A673 (cell line): ENCODE measurements at regions not wholly inside any gene's neighbourhood (a gene's known extent, or its start where the extent isn't known, plus 50 kb on each side); places are given as distances from the start of the nearest gene placed in this dataset.

Experiments
- BruUV-seq: library from RNA; stranded (reverse); fragments of 400-500 nt; replicated peaks from 2 replicates; lab custom pipeline; 2021; lab: Mats Ljungman, UMichigan
- CTCF ChIA-PET: fragments of 300-600 bp; sonication (Branson Sonifier 250); formaldehyde crosslinking; loops from one replicate; lab custom pipeline; 2022; ENCODE audit warnings: antibody characterized with exemption; lab: Charles Lee
- POLR2A ChIA-PET: fragments of 300-600 bp; sonication (Branson Sonifier 250); formaldehyde crosslinking; loops from one replicate; lab custom pipeline; 2022; ENCODE audit warnings: antibody characterized with exemption; ENCODE audit not compliant: low non-redundant PET; lab: Charles Lee
- DNase-seq: peaks from one replicate; pipeline ENCODE4 v3.0.0-alpha.2; 2015; ENCODE audit warnings: low spot score
- H3K27ac ChIP-seq: fragments of 200-600 bp; sonication (generic); 2 replicates; pipeline ENCODE4 v1.5.1; 2016; ENCODE audit warnings: mixed run types, low read depth, mild to moderate bottlenecking, mixed read lengths, antibody characterized with exemption, low read length; ENCODE audit not compliant: poor library complexity, severe bottlenecking
- H3K27me3 ChIP-seq: fragments of 200-600 bp; sonication (generic); replicated peaks from 2 replicates; pipeline ENCODE4 v1.6.1; 2017; ENCODE audit warnings: mixed run types, low read depth, mild to moderate bottlenecking, mixed read lengths, antibody characterized with exemption, low read length; ENCODE audit not compliant: insufficient read depth, poor library complexity
- H3K36me3 ChIP-seq: fragments of 200-600 bp; sonication (generic); 2 replicates; pipeline ENCODE4 v1.6.1; 2016; ENCODE audit warnings: mixed run types, mild to moderate bottlenecking, mixed read lengths, antibody characterized with exemption, low read length; ENCODE audit not compliant: insufficient read depth, poor library complexity, severe bottlenecking
- H3K4me1 ChIP-seq: fragments of 200-600 bp; sonication (generic); 2 replicates; pipeline ENCODE4 v1.6.1; 2017; ENCODE audit warnings: mixed run types, mild to moderate bottlenecking, mixed read lengths, antibody characterized with exemption, low read length; ENCODE audit not compliant: insufficient read depth, poor library complexity, severe bottlenecking
- H3K4me3 ChIP-seq: fragments of 200-600 bp; sonication (generic); 2 replicates; pipeline ENCODE4 v1.5.1; 2016; ENCODE audit warnings: low read depth, mixed run types, mild to moderate bottlenecking, mixed read lengths, low read length; ENCODE audit not compliant: poor library complexity, severe bottlenecking
- H3K9me3 ChIP-seq: fragments of 200-600 bp; sonication (generic); 2 replicates; pipeline ENCODE4 v1.6.1; 2016; ENCODE audit warnings: mixed run types, low read depth, mild to moderate bottlenecking, mixed read lengths, antibody characterized with exemption, low read length; ENCODE audit not compliant: poor library complexity, severe bottlenecking
- CTCF ChIP-seq: fragments of 300-800, 200-600 bp; sonication (generic); conservative IDR thresholded peaks from 2 replicates; pipeline ENCODE4 v1.5.1; 2017; ENCODE audit warnings: low read depth, mild to moderate bottlenecking, antibody characterized with exemption, low read length, moderate library complexity, mixed read lengths
- EZH2 ChIP-seq: fragments of 200-600 bp; sonication (generic); IDR thresholded peaks from 2 replicates; pipeline ENCODE4 v1.6.1; 2017; ENCODE audit warnings: borderline replicate concordance, low read depth, mild to moderate bottlenecking, mixed read lengths, antibody characterized with exemption, low read length; ENCODE audit not compliant: poor library complexity, severe bottlenecking
- intact Hi-C: fragments of 100-400 bp; cut with micrococcal nuclease; formaldehyde crosslinking; loops from one replicate; pipeline ENCODE4 v1.10.0; 2022; ENCODE audit not compliant: unreplicated experiment

- intact Hi-C loops, result loop anchor here (10.0 kb wide), 1 partner anchor 997 kb away; no protein-coding TSS in a partner anchor
- Histone ChIP-seq H3K9me3 (no peaks in the 10 kb centered on the region), H3K4me1 (no peaks in the 10 kb centered on the region), H3K27me3 (no peaks in the 10 kb centered on the region), H3K27ac (no peak overlapping the region), H3K36me3 (no peaks in the 10 kb centered on the region), H3K4me3 (no peak overlapping the region)
- DNase-seq, result peak; percentile 63
- TF ChIP-seq EZH2 (no peak), CTCF (peak; percentile 74)
- CTCF ChIA-PET, result no interaction called here
- BruUV-seq, result no TSS peak
- POLR2A ChIA-PET, result no interaction called here
Measured at GRCh38 chr18:65091744-65092329, 659.0 kb upstream of the CDH7 start.

- DNase-seq, result no peak
- H3K4me1 ChIP-seq, result no peaks in the 10 kb centered on the region
- no peaks in the 10 kb centered on the region for H3K9me3 ChIP-seq
- intact Hi-C loops, result no loop called here
- no peak overlapping the region for H3K27ac ChIP-seq
- TF ChIP-seq CTCF (no peak), EZH2 (no peak)
- POLR2A ChIA-PET, result no interaction called here
- H3K36me3 ChIP-seq, result no peaks in the 10 kb centered on the region
- CTCF ChIA-PET, result no interaction called here
- H3K4me3 ChIP-seq, result no peak overlapping the region
- no TSS peak for BruUV-seq
- H3K27me3 ChIP-seq, result no peaks in the 10 kb centered on the region
Measured at GRCh38 chr18:65082907-65083306, 667.9 kb upstream of the CDH7 start.

- no peaks in the 10 kb centered on the region for H3K9me3 ChIP-seq
- POLR2A ChIA-PET, result no interaction called here
- no peaks in the 10 kb centered on the region for H3K4me1 ChIP-seq
- no peaks in the 10 kb centered on the region for H3K27me3 ChIP-seq
- H3K4me3 ChIP-seq, result no peak overlapping the region
- BruUV-seq, result no TSS peak
- no peaks in the 10 kb centered on the region for H3K36me3 ChIP-seq
- H3K27ac ChIP-seq, result no peak overlapping the region
- TF ChIP-seq EZH2, result no peak
- no peak for TF ChIP-seq CTCF
- CTCF ChIA-PET, result no interaction called here
- no peak for DNase-seq
- intact Hi-C loops, result no loop called here
Measured at GRCh38 chr18:65081786-65082185, 669.0 kb upstream of the CDH7 start.
